ENCODE measurements at regions not wholly inside any gene's neighbourhood (a gene's known extent, or its start where the extent isn't known, plus 50 kb on each side); places are given as distances from the start of the nearest gene placed in this dataset.

GRCh38 chr22:49164773-49165320 lies 662.8 kb downstream of the BRD1 start:
- TF ChIP-seq CTCF (IDR thresholded peaks at IDR 0.05) (no peak), EZH2 (IDR thresholded peaks at IDR 0.05; ENCODE audit: borderline replicate concordance, insufficient read depth, low read depth, low read length, poor library complexity, severe bottlenecking) (no peak)
